22Rv1 (cell line): ENCODE measurements at regions not wholly inside any gene's neighbourhood (a gene's known extent, or its start where the extent isn't known, plus 50 kb on each side); places are given as distances from the start of the nearest gene placed in this dataset.

Experiments
- H3K27ac ChIP-seq: fragments of 450-650 bp; 2 replicates; pipeline ENCODE4 v1.5.1; 2017
- ZFX ChIP-seq: fragments of 450-650 bp; IDR thresholded peaks from 2 replicates; pipeline ENCODE4 v1.6.1; 2017; ENCODE audit warnings: antibody characterized with exemption, borderline replicate concordance
- TF ChIP-seq, protein P1 (sequence below): fragments of 450-650 bp; IDR thresholded peaks from 2 replicates; pipeline ENCODE4 v1.5.1; 2017; ENCODE audit warnings: mild to moderate bottlenecking

DNA sequence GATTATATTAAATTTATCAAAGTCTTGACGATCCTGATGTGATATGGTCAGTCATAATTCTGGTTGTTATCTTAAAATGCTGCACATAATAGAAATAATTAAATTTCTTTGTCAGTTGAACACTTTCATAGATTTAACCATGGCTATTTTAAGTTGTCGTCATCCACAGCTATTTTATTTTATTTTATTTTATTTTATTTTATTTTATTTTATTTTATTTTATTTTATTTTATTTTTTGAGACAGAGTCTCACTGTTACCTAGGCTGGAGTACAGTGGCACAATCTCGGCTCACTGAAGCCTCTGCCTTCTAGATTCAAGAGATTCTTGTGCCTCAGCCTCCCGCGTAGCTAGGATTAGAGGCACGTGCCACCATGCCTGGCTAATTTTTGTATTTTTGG, 90.5 kb upstream of the KCNK12 start:
- no peak overlapping the region for H3K27ac ChIP-seq
- no peak for TF ChIP-seq ZFX
- TF ChIP-seq, protein P1, sequence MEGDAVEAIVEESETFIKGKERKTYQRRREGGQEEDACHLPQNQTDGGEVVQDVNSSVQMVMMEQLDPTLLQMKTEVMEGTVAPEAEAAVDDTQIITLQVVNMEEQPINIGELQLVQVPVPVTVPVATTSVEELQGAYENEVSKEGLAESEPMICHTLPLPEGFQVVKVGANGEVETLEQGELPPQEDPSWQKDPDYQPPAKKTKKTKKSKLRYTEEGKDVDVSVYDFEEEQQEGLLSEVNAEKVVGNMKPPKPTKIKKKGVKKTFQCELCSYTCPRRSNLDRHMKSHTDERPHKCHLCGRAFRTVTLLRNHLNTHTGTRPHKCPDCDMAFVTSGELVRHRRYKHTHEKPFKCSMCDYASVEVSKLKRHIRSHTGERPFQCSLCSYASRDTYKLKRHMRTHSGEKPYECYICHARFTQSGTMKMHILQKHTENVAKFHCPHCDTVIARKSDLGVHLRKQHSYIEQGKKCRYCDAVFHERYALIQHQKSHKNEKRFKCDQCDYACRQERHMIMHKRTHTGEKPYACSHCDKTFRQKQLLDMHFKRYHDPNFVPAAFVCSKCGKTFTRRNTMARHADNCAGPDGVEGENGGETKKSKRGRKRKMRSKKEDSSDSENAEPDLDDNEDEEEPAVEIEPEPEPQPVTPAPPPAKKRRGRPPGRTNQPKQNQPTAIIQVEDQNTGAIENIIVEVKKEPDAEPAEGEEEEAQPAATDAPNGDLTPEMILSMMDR: no peak

DNA sequence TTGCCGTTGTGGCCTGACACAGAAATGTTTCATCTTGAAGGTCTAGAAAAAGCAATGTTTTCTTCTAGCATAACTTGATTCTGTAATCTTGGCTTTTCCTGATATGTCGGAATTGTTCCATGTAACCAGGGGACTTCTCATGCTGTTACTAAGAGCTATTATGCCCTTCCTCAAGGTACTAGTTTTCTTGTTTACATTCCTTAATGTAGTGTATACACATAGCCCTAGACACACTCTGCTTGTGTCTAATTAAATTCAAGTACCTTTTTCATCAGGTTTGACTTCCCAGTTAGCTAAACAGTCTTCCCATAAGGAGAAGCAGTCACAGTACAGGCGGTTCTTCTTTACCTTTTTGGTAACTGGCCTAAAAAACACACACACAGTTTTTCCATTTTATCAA, 89.4 kb upstream of the KCNK12 start:
- TF ChIP-seq ZFX: no peak
- TF ChIP-seq, protein P1: no peak

DNA sequence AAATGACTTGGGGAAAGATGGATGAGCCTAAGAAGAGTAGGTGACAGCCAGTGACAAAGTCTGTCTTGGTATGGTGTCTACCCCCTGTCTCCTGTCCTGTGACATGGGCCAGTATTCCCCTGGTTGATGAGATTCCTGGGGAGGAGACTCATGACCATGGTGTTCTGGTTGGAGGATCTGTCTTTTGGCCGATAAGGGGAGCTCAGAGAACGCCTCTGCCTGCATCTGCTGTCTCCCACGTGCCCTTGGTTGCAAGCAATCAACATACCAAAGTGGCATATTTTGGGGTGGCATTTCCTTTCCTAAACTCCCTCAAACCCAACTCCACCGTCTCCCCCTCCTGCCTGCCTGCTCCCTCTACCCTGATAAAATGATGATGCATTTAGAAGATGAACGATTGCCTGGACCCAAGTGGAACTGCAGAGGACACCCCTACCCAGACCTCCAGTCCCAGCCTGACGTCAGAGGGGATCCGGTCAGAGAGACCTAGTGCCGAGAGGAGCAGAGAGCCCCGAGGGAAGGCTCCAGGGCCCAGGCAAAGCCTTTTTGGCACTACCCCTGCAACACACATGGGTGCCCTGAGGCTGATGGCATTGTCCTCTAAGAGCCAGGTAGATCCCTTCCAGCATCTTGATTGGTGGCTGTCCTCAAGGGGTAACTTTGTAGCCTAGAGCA, 88.0 kb upstream of the KCNK12 start:
- no peak overlapping the region for H3K27ac ChIP-seq
- TF ChIP-seq, protein P1: no peak
- no peak for TF ChIP-seq ZFX

More for the DNA sequence above, 89.4 kb upstream of the KCNK12 start:
- no peak overlapping the region for H3K27ac ChIP-seq

DNA sequence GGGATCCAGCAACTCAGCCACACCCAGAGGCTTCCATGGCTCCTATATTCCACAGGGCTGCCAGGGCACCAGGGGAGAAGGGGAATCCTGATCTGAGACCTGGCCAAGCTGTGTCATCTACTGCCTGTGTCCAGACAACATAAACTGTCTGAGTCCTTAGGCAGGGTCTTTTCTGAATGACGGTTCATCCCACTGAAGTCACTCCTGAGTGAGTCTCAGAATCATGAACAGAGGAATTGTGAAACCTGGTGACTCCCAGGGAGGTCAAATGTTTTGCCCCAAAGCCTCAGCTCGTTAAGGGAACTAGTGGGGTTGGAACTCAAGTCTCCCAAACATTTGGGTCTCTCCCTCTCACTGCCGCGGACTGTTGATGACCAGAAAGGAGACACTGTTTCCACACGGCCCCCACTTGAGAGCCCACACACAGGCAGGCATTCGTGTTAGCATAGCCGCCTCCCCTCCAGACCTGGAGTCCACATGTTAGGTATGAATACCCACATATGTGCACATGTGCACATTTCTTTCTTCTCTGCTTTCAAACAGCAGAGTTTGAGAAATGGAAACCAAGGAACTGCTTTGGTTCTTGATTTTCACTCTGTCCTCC, 87.2 kb upstream of the KCNK12 start:
- no peak overlapping the region for H3K27ac ChIP-seq
- TF ChIP-seq, protein P1: no peak
- no peak for TF ChIP-seq ZFX

DNA sequence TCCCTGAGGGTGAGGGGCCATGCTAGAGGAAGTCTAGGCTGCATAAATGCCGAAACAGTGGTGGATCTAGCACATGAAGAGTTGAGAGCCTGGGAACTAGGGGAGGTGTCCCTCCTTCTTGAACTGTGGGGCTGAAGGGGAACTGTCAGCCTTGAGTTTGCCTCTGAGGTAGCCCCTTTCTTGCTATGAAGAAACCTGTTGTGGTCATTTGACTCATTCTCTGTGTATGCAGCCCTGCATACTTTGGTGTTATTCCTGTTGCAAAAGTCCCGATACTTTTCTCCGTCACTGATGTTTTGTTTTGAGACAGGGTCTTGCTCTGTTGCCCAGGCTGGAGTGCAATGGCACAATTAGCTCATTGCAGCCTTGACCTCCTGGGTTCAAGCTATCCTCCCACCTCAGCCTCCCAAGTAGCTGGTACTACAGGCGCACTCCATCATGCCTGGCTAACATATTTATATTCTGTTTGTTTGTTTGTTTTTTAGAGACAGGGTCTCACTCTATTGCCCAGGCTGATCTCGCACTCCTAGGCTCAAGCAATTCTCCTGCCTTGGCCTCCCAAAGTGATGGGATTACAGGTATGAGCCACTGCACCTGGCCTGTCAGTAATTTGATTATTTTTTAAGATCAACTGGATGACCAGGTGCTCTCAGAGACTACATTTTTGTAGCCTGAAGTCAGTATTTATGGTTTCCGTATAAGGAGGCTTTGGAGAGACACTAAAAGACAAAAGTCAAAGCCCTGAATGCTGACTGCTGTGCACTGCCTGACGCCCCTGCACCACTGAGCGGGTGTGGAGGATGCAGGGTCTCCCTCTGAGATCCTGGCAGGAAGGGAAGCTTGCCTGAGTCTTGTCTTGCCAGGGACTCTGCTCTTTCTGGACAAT, 86.2 kb upstream of the KCNK12 start:
- TF ChIP-seq, protein P1: no peak
- TF ChIP-seq ZFX: no peak
- H3K27ac ChIP-seq: no peak overlapping the region

DNA sequence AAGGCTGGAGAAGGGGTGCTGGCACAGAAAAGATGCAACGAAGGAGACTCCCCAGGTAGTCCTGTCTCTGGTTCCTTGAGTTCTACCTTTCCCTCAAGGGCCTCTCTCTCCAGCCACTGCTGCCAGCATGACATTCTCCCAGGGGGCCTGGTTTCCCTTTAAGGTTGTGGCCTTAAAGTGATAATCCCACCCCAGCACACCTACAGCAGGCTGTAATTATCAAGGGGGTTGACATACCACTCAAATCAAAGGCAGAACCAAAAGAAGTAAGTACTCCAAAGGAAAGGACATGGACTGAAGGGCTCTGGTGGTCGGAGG, 84.7 kb upstream of the KCNK12 start:
- TF ChIP-seq ZFX: no peak
- TF ChIP-seq, protein P1: no peak
- no peak overlapping the region for H3K27ac ChIP-seq
